Astrocyte of the spinal cord (primary cell): ENCODE measurements at regions not wholly inside any gene's neighbourhood (a gene's known extent, or its start where the extent isn't known, plus 50 kb on each side); places are given as distances from the start of the nearest gene placed in this dataset.

Experiments
- DNase-seq: peaks from one replicate; pipeline ENCODE4 v3.0.0; 2011; ENCODE audit warnings: low read depth, low spot score
- H3K4me3 ChIP-seq: 2 replicates; pipeline ENCODE4 v1.5.1; 2011; ENCODE audit warnings: low read depth, mild to moderate bottlenecking, low read length, moderate library complexity
- CTCF ChIP-seq: IDR thresholded peaks from 2 replicates; pipeline ENCODE4 v1.5.1; 2012; ENCODE audit warnings: low read depth, mild to moderate bottlenecking, low read length, inconsistent platforms
- in situ Hi-C: cut with HindIII; loops from 2 replicates; pipeline ENCODE4 v1.10.0; 2017; ENCODE audit warnings: low sequenced_read_pairs

- TF ChIP-seq CTCF: no peak
- in situ Hi-C loops: no loop called here
- no peak overlapping the region for H3K4me3 ChIP-seq
- DNase-seq: no peak
Observed at GRCh38 chr7:69149804-69150782, 448.2 kb upstream of the AUTS2 start.

- DNase-seq: no peak
- in situ Hi-C loops: no loop called here
- TF ChIP-seq CTCF: no peak
- H3K4me3 ChIP-seq: no peak overlapping the region
Observed at GRCh38 chr7:69162326-69162725, 435.9 kb upstream of the AUTS2 start.

- H3K4me3 ChIP-seq: no peak overlapping the region
- in situ Hi-C loops: no loop called here
- TF ChIP-seq CTCF: no peak
- no peak for DNase-seq
Observed at GRCh38 chr7:69162931-69163670, 435.2 kb upstream of the AUTS2 start.

- H3K4me3 ChIP-seq: no peak overlapping the region
- in situ Hi-C loops: no loop called here
- DNase-seq: no peak
- TF ChIP-seq CTCF: no peak
Observed at GRCh38 chr7:69166979-69167516, 431.2 kb upstream of the AUTS2 start.

GRCh38 chr7:69169386-69169785 is 428.9 kb upstream of the AUTS2 start:
- H3K4me3 ChIP-seq: no peak overlapping the region
- DNase-seq: no peak
- in situ Hi-C loops: no loop called here
- no peak for TF ChIP-seq CTCF

- H3K4me3 ChIP-seq: no peak overlapping the region
- in situ Hi-C loops: no loop called here
- no peak for DNase-seq
- TF ChIP-seq CTCF: no peak
Observed at GRCh38 chr7:69172357-69173077, 425.8 kb upstream of the AUTS2 start.
